ENCODE measurements at regions not wholly inside any gene's neighbourhood (a gene's known extent, or its start where the extent isn't known, plus 50 kb on each side); places are given as distances from the start of the nearest gene placed in this dataset.

- Mint-ChIP-seq H3K4me3 (no peak overlapping the region), H3K27me3 (peaks cover 0 to 13% of the 10 kb centered on the region in 2 donors), H3K9me3 (peaks cover 0 to 3% (median 0%) of the 10 kb centered on the region in 3 donors), H3K4me1 (no peaks in the 10 kb centered on the region), H3K36me3 (no peaks in the 10 kb centered on the region), H3K27ac (no peak overlapping the region)
- no peak for ATAC-seq (replicated peaks in 1 of 4)
- ChIA-PET CTCF (no interaction called here), POLR2A (interaction anchor here in 1 of 2 donors (0.7 kb wide), 1 partner anchor 47 kb away, joined by 3 read pairs; no protein-coding TSS in a partner anchor)
- 83% methylated on average over 2 of the region's 5 CpGs for WGBS (ENCODE audit: insufficient coverage)
- Histone ChIP-seq H3K27me3 (replicated peaks in 1 of 2; ENCODE audit: control insufficient read depth in 2 of 2, extremely low read depth in 1 of 2, insufficient read depth in 2 of 2, low read length in 1 of 2) (no peaks in the 10 kb centered on the region), H3K36me3 (ENCODE audit: control insufficient read depth in 2 of 2, extremely low read depth in 1 of 2, insufficient read depth in 1 of 2, low read length in 1 of 2) (no peaks in the 10 kb centered on the region), H3K4me1 (ENCODE audit: control insufficient read depth in 1 of 2, extremely low read depth in 1 of 2, insufficient read depth in 2 of 2, low read length in 2 of 2) (no peaks in the 10 kb centered on the region), H3K9me3 (no peaks in the 10 kb centered on the region), H3K27ac (ENCODE audit: low read length) (no peak overlapping the region), H3K4me3 (ENCODE audit: control insufficient read depth in 1 of 2, extremely low read depth in 1 of 2, low read length in 1 of 2) (no peak overlapping the region)
- DNase-seq, result no peak
Measured at GRCh38 chr9:3018691-3019230, 174.9 kb upstream of the PUM3 start.

- Mint-ChIP-seq H3K27me3 (peaks cover 0 to 12% of the 10 kb centered on the region in 2 donors), H3K27ac (no peak overlapping the region), H3K36me3 (no peaks in the 10 kb centered on the region), H3K4me3 (no peak overlapping the region), H3K4me1 (no peaks in the 10 kb centered on the region), H3K9me3 (peaks cover 0 to 1% (median 0%) of the 10 kb centered on the region in 3 donors)
- H3K4me3 ChIP-seq (ENCODE audit: control insufficient read depth in 1 of 2, extremely low read depth in 1 of 2, low read length in 1 of 2), result no peak overlapping the region
- POLR2A ChIA-PET, result interaction anchor here in 1 of 2 donors (0.7 kb wide), 1 partner anchor 46 kb away, joined by 3 read pairs; no protein-coding TSS in a partner anchor
- H3K36me3 ChIP-seq (ENCODE audit: control insufficient read depth in 2 of 2, extremely low read depth in 1 of 2, insufficient read depth in 1 of 2, low read length in 1 of 2), result no peaks in the 10 kb centered on the region
- H3K9me3 ChIP-seq, result no peaks in the 10 kb centered on the region
- ATAC-seq (replicated peaks in 1 of 4) (no peak), DNase-seq (no peak)
- no CpG with 5 or more reads among the region's 2 CpGs for WGBS (ENCODE audit: insufficient coverage)
- CTCF ChIA-PET, result no interaction called here
- H3K4me1 ChIP-seq (ENCODE audit: control insufficient read depth in 1 of 2, extremely low read depth in 1 of 2, insufficient read depth in 2 of 2, low read length in 2 of 2), result no peaks in the 10 kb centered on the region
- H3K27ac ChIP-seq (ENCODE audit: low read length), result no peak overlapping the region
- H3K27me3 ChIP-seq (replicated peaks in 1 of 2; ENCODE audit: control insufficient read depth in 2 of 2, extremely low read depth in 1 of 2, insufficient read depth in 2 of 2, low read length in 1 of 2), result no peaks in the 10 kb centered on the region
Measured at GRCh38 chr9:3018071-3018470, 174.2 kb upstream of the PUM3 start.

- H3K9me3 Mint-ChIP-seq, result peaks cover 0 to 3% (median 0%) of the 10 kb centered on the region in 3 donors
- no peak for DNase-seq
- POLR2A ChIA-PET, result no interaction called here
Measured at GRCh38 chr9:3014178-3014577, 170.3 kb upstream of the PUM3 start.

GRCh38 chr9:3012842-3013241 is 168.9 kb upstream of the PUM3 start:
- 57% methylated on average over 2 of the region's 5 CpGs for WGBS (ENCODE audit: insufficient coverage)
- ChIA-PET CTCF (no interaction called here), POLR2A (interaction anchor here in 1 of 2 donors (0.6 kb wide), 1 partner anchor 1041 kb away, joined by 3 read pairs; no protein-coding TSS in a partner anchor)
- peaks cover 3% of the 10 kb centered on the region in 2 donors for H3K27me3 Mint-ChIP-seq
- H3K4me1 Mint-ChIP-seq, result no peaks in the 10 kb centered on the region
- no peak overlapping the region for H3K4me3 Mint-ChIP-seq
- no peaks in the 10 kb centered on the region for H3K36me3 Mint-ChIP-seq
- no peak for ATAC-seq (replicated peaks in 1 of 4)
- Histone ChIP-seq H3K27ac (ENCODE audit: low read length) (no peak overlapping the region), H3K4me1 (ENCODE audit: control insufficient read depth in 1 of 2, extremely low read depth in 1 of 2, insufficient read depth in 2 of 2, low read length in 2 of 2) (no peaks in the 10 kb centered on the region), H3K9me3 (no peaks in the 10 kb centered on the region), H3K27me3 (replicated peaks in 1 of 2; ENCODE audit: control insufficient read depth in 2 of 2, extremely low read depth in 1 of 2, insufficient read depth in 2 of 2, low read length in 1 of 2) (no peaks in the 10 kb centered on the region), H3K36me3 (ENCODE audit: control insufficient read depth in 2 of 2, extremely low read depth in 1 of 2, insufficient read depth in 1 of 2, low read length in 1 of 2) (no peaks in the 10 kb centered on the region), H3K4me3 (ENCODE audit: control insufficient read depth in 1 of 2, extremely low read depth in 1 of 2, low read length in 1 of 2) (no peak overlapping the region)
- peaks cover 0 to 3% (median 0%) of the 10 kb centered on the region in 3 donors for H3K9me3 Mint-ChIP-seq
- no peak for DNase-seq
- no peak overlapping the region for H3K27ac Mint-ChIP-seq

More at GRCh38 chr9:3014178-3014577, 170.3 kb upstream of the PUM3 start:
- WGBS (ENCODE audit: insufficient coverage), result 50% methylated on average over 2 of the region's 3 CpGs
- Mint-ChIP-seq H3K4me1 (no peaks in the 10 kb centered on the region), H3K36me3 (no peaks in the 10 kb centered on the region), H3K4me3 (no peak overlapping the region), H3K27ac (no peak overlapping the region), H3K27me3 (peaks cover 3% of the 10 kb centered on the region in 2 donors)
- CTCF ChIA-PET, result no interaction called here
- ATAC-seq (replicated peaks in 1 of 4), result no peak
- H3K4me1 ChIP-seq (ENCODE audit: control insufficient read depth in 1 of 2, extremely low read depth in 1 of 2, insufficient read depth in 2 of 2, low read length in 2 of 2), result no peaks in the 10 kb centered on the region
- no peak overlapping the region for H3K4me3 ChIP-seq (ENCODE audit: control insufficient read depth in 1 of 2, extremely low read depth in 1 of 2, low read length in 1 of 2)
- H3K9me3 ChIP-seq, result no peaks in the 10 kb centered on the region
- no peak overlapping the region for H3K27ac ChIP-seq (ENCODE audit: low read length)
- no peaks in the 10 kb centered on the region for H3K36me3 ChIP-seq (ENCODE audit: control insufficient read depth in 2 of 2, extremely low read depth in 1 of 2, insufficient read depth in 1 of 2, low read length in 1 of 2)
- H3K27me3 ChIP-seq (replicated peaks in 1 of 2; ENCODE audit: control insufficient read depth in 2 of 2, extremely low read depth in 1 of 2, insufficient read depth in 2 of 2, low read length in 1 of 2), result no peaks in the 10 kb centered on the region

- DNase-seq (no peak), ATAC-seq (replicated peaks in 1 of 4) (no peak)
- H3K36me3 ChIP-seq (ENCODE audit: control insufficient read depth in 2 of 2, extremely low read depth in 1 of 2, insufficient read depth in 1 of 2, low read length in 1 of 2), result no peaks in the 10 kb centered on the region
- Mint-ChIP-seq H3K4me3 (no peak overlapping the region), H3K27ac (no peak overlapping the region), H3K27me3 (peaks cover 3% of the 10 kb centered on the region in 2 donors), H3K9me3 (peaks cover 0 to 3% (median 0%) of the 10 kb centered on the region in 3 donors), H3K4me1 (no peaks in the 10 kb centered on the region), H3K36me3 (no peaks in the 10 kb centered on the region)
- H3K4me3 ChIP-seq (ENCODE audit: control insufficient read depth in 1 of 2, extremely low read depth in 1 of 2, low read length in 1 of 2), result no peak overlapping the region
- H3K27me3 ChIP-seq (replicated peaks in 1 of 2; ENCODE audit: control insufficient read depth in 2 of 2, extremely low read depth in 1 of 2, insufficient read depth in 2 of 2, low read length in 1 of 2), result no peaks in the 10 kb centered on the region
- ChIA-PET CTCF (no interaction called here), POLR2A (interaction anchor here in 1 of 2 donors (0.6 kb wide), 1 partner anchor 1041 kb away, joined by 3 read pairs; no protein-coding TSS in a partner anchor)
- H3K27ac ChIP-seq (ENCODE audit: low read length), result no peak overlapping the region
- no peaks in the 10 kb centered on the region for H3K9me3 ChIP-seq
- 0% methylated on average over 2 of the region's 6 CpGs for WGBS (ENCODE audit: insufficient coverage)
- no peaks in the 10 kb centered on the region for H3K4me1 ChIP-seq (ENCODE audit: control insufficient read depth in 1 of 2, extremely low read depth in 1 of 2, insufficient read depth in 2 of 2, low read length in 2 of 2)
Measured at GRCh38 chr9:3012245-3012644, 168.3 kb upstream of the PUM3 start.

GRCh38 chr9:3008091-3008490 is 164.2 kb upstream of the PUM3 start:
- Histone ChIP-seq H3K27ac (ENCODE audit: low read length) (no peak overlapping the region), H3K27me3 (replicated peaks in 1 of 2; ENCODE audit: control insufficient read depth in 2 of 2, extremely low read depth in 1 of 2, insufficient read depth in 2 of 2, low read length in 1 of 2) (no peaks in the 10 kb centered on the region), H3K4me3 (ENCODE audit: control insufficient read depth in 1 of 2, extremely low read depth in 1 of 2, low read length in 1 of 2) (no peak overlapping the region), H3K9me3 (no peaks in the 10 kb centered on the region), H3K4me1 (ENCODE audit: control insufficient read depth in 1 of 2, extremely low read depth in 1 of 2, insufficient read depth in 2 of 2, low read length in 2 of 2) (no peaks in the 10 kb centered on the region), H3K36me3 (ENCODE audit: control insufficient read depth in 2 of 2, extremely low read depth in 1 of 2, insufficient read depth in 1 of 2, low read length in 1 of 2) (no peaks in the 10 kb centered on the region)
- Mint-ChIP-seq H3K36me3 (no peaks in the 10 kb centered on the region), H3K27ac (no peak overlapping the region), H3K9me3 (peaks cover 0 to 3% (median 0%) of the 10 kb centered on the region in 3 donors), H3K27me3 (peaks cover 4 to 10% of the 10 kb centered on the region in 2 donors), H3K4me1 (no peaks in the 10 kb centered on the region), H3K4me3 (no peak overlapping the region)
- no peak for ATAC-seq (replicated peaks in 1 of 4)
- DNase-seq, result no peak
- ChIA-PET CTCF (no interaction called here), POLR2A (no interaction called here)
- WGBS (ENCODE audit: insufficient coverage), result no CpG with 5 or more reads among the region's 4 CpGs

Measured in T-cell (primary cell).